ENCODE measurements at regions not wholly inside any gene's neighbourhood (a gene's known extent, or its start where the extent isn't known, plus 50 kb on each side); places are given as distances from the start of the nearest gene placed in this dataset.
"Not testable (repeated sequence)": the region's sequence is repeated elsewhere in the genome, so short reads cannot be mapped to it uniquely, and the experiment has no call there.

GRCh38 chr5:30561771-30562170 lies 631.7 kb upstream of the CDH6 start:
- no peak for DNase-seq
- Mint-ChIP-seq H3K4me1 (no peaks in the 10 kb centered on the region), H3K4me3 (no peak overlapping the region), H3K9me3 (peaks cover 2% of the 10 kb centered on the region), H3K36me3 (no peaks in the 10 kb centered on the region), H3K27me3 (no peaks in the 10 kb centered on the region), H3K27ac (no peak overlapping the region)

DNA sequence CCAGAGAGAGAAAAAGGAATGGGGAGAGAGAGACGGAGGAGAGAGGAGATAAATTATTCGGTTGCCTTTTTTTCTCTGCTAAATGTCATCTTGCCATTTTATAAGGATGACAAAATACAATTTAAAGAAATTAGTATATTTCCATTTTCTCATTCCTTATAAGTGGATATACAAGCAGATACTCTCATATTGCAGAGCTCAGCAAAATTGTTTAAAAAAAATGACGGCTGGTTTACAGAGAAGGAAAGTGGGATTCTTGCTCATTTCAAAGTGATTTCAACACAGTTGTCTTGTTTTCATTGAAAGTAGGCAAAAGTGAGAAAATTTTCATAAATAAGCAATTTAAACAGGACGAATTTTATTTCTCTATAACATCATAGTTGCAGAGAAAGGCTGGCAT lies 641.9 kb upstream of the CDH6 start:
- H3K9me3 Mint-ChIP-seq: no peaks in the 10 kb centered on the region
- H3K27ac Mint-ChIP-seq: no peak overlapping the region
- no peak overlapping the region for H3K4me3 Mint-ChIP-seq
- H3K4me1 Mint-ChIP-seq: no peaks in the 10 kb centered on the region
- H3K36me3 Mint-ChIP-seq: no peaks in the 10 kb centered on the region
- H3K27me3 Mint-ChIP-seq: no peaks in the 10 kb centered on the region
- DNase-seq: no peak

- Mint-ChIP-seq H3K36me3 (no peaks in the 10 kb centered on the region), H3K27ac (no peak overlapping the region), H3K4me1 (no peaks in the 10 kb centered on the region), H3K27me3 (no peaks in the 10 kb centered on the region), H3K4me3 (no peak overlapping the region), H3K9me3 (no peaks in the 10 kb centered on the region)
- DNase-seq: no peak
Measured at GRCh38 chr5:30548580-30549305, 644.7 kb upstream of the CDH6 start.

DNA sequence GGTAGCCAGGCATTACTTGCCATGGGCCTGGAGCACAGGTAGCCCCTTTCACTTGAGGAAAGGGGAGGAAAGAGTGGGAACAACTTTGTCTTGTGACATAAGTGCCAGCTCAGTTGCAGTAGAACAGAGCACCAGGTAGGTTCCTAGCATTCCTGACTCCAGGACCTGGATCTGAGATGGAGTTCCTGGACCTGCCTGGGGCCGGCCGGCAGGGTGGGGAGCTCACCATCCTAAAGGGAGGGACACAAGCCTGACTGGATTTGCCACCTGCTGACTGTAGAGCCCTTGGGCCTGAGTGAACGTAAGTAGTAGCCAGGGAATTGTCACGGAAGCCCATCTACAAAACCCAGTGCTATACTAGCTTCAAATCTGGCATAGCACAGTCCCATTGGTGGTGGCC lies 653.3 kb upstream of the CDH6 start:
- no peak overlapping the region for H3K27ac Mint-ChIP-seq
- no peaks in the 10 kb centered on the region for H3K36me3 Mint-ChIP-seq
- no peak for DNase-seq
- H3K4me3 Mint-ChIP-seq: no peak overlapping the region
- H3K27me3 Mint-ChIP-seq: no peaks in the 10 kb centered on the region
- no peaks in the 10 kb centered on the region for H3K4me1 Mint-ChIP-seq
- peaks cover 6% of the 10 kb centered on the region for H3K9me3 Mint-ChIP-seq

GRCh38 chr5:30539004-30539634 lies 654.4 kb upstream of the CDH6 start:
- Mint-ChIP-seq H3K36me3 (no peaks in the 10 kb centered on the region), H3K9me3 (peaks cover 6% of the 10 kb centered on the region), H3K4me3 (no peak overlapping the region), H3K4me1 (no peaks in the 10 kb centered on the region), H3K27ac (no peak overlapping the region), H3K27me3 (no peaks in the 10 kb centered on the region)
- DNase-seq: no peak

- H3K4me1 Mint-ChIP-seq: no peaks in the 10 kb centered on the region
- H3K36me3 Mint-ChIP-seq: no peaks in the 10 kb centered on the region
- DNase-seq: no peak
- H3K27me3 Mint-ChIP-seq: no peaks in the 10 kb centered on the region
- peaks cover 2% of the 10 kb centered on the region for H3K9me3 Mint-ChIP-seq
- no peak overlapping the region for H3K4me3 Mint-ChIP-seq
- no peak overlapping the region for H3K27ac Mint-ChIP-seq
Measured at GRCh38 chr5:30525353-30525752, 668.1 kb upstream of the CDH6 start.

- Mint-ChIP-seq H3K27me3 (no peaks in the 10 kb centered on the region), H3K4me1 (no peaks in the 10 kb centered on the region), H3K27ac (no peak overlapping the region), H3K36me3 (no peaks in the 10 kb centered on the region), H3K9me3 (peaks cover 2% of the 10 kb centered on the region), H3K4me3 (no peak overlapping the region)
- DNase-seq: no peak
Measured at GRCh38 chr5:30524428-30524827, 669.1 kb upstream of the CDH6 start.

GRCh38 chr5:30523061-30523460 lies 670.4 kb upstream of the CDH6 start:
- H3K4me1 Mint-ChIP-seq: no peaks in the 10 kb centered on the region
- H3K36me3 Mint-ChIP-seq: no peaks in the 10 kb centered on the region
- no peak overlapping the region for H3K4me3 Mint-ChIP-seq
- no peaks in the 10 kb centered on the region for H3K9me3 Mint-ChIP-seq
- no peak for DNase-seq
- H3K27ac Mint-ChIP-seq: no peak overlapping the region
- no peaks in the 10 kb centered on the region for H3K27me3 Mint-ChIP-seq

GRCh38 chr5:30505014-30505886 lies 688.2 kb upstream of the CDH6 start:
- H3K4me1 Mint-ChIP-seq: no peaks in the 10 kb centered on the region
- no peak overlapping the region for H3K27ac Mint-ChIP-seq
- H3K9me3 Mint-ChIP-seq: peaks cover 5% of the 10 kb centered on the region

GRCh38 chr5:30502277-30502676 lies 691.2 kb upstream of the CDH6 start:
- H3K9me3 Mint-ChIP-seq: no peaks in the 10 kb centered on the region
- no peak for DNase-seq
- no peaks in the 10 kb centered on the region for H3K36me3 Mint-ChIP-seq
- no peaks in the 10 kb centered on the region for H3K27me3 Mint-ChIP-seq
- no peak overlapping the region for H3K4me3 Mint-ChIP-seq
- no peaks in the 10 kb centered on the region for H3K4me1 Mint-ChIP-seq
- H3K27ac Mint-ChIP-seq: no peak overlapping the region

More at GRCh38 chr5:30505014-30505886, 688.2 kb upstream of the CDH6 start:
- no peak overlapping the region for H3K4me3 Mint-ChIP-seq
- no peaks in the 10 kb centered on the region for H3K27me3 Mint-ChIP-seq
- H3K36me3 Mint-ChIP-seq: no peaks in the 10 kb centered on the region
- DNase-seq: no peak

GRCh38 chr5:30501065-30501464 lies 692.4 kb upstream of the CDH6 start:
- Mint-ChIP-seq H3K4me3 (no peak overlapping the region), H3K27me3 (no peaks in the 10 kb centered on the region), H3K9me3 (peaks cover 5% of the 10 kb centered on the region), H3K27ac (no peak overlapping the region), H3K36me3 (no peaks in the 10 kb centered on the region), H3K4me1 (no peaks in the 10 kb centered on the region)
- no peak for DNase-seq

- no peaks in the 10 kb centered on the region for H3K27me3 Mint-ChIP-seq
- no peak overlapping the region for H3K4me3 Mint-ChIP-seq
- H3K9me3 Mint-ChIP-seq: peaks cover 5% of the 10 kb centered on the region
- H3K27ac Mint-ChIP-seq: no peak overlapping the region
- no peaks in the 10 kb centered on the region for H3K4me1 Mint-ChIP-seq
- no peaks in the 10 kb centered on the region for H3K36me3 Mint-ChIP-seq
- DNase-seq: no peak
Measured at GRCh38 chr5:30500513-30500912, 693.0 kb upstream of the CDH6 start.

GRCh38 chr5:30499402-30499801 lies 694.1 kb upstream of the CDH6 start:
- H3K27ac Mint-ChIP-seq: no peak overlapping the region
- no peaks in the 10 kb centered on the region for H3K27me3 Mint-ChIP-seq
- H3K9me3 Mint-ChIP-seq: peaks cover 8% of the 10 kb centered on the region

GRCh38 chr5:30498972-30499371 lies 694.5 kb upstream of the CDH6 start:
- H3K4me3 Mint-ChIP-seq: no peak overlapping the region
- no peaks in the 10 kb centered on the region for H3K4me1 Mint-ChIP-seq
- no peak overlapping the region for H3K27ac Mint-ChIP-seq
- H3K9me3 Mint-ChIP-seq: peaks cover 8% of the 10 kb centered on the region
- no peaks in the 10 kb centered on the region for H3K27me3 Mint-ChIP-seq
- H3K36me3 Mint-ChIP-seq: no peaks in the 10 kb centered on the region
- DNase-seq: no peak

More at GRCh38 chr5:30499402-30499801, 694.1 kb upstream of the CDH6 start:
- Mint-ChIP-seq H3K4me1 (no peaks in the 10 kb centered on the region), H3K36me3 (no peaks in the 10 kb centered on the region), H3K4me3 (no peak overlapping the region)
- DNase-seq: no peak

DNA sequence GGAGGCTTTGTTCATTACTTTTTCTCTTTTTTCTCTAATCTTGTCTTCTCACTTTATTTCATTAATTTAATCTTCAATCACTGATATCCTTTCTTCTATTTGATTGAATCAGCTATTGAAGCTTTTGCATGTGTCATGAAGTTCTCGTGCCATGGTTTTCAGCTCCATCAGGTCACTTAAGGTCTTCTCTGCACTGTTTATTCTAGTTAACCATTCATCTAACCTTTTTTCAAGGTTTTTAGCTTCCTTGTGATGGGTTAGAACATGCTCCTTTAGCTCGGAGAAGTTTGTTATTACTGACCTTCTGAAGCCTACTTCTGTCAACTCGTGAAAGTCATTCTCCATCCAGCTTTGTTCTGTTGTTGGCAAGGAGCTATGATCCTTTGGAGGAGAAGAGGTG lies 695.0 kb upstream of the CDH6 start:
- not testable (repeated sequence) for H3K27ac Mint-ChIP-seq

More for the DNA sequence above, 695.0 kb upstream of the CDH6 start:
- H3K9me3 Mint-ChIP-seq, H3K36me3 Mint-ChIP-seq, DNase-seq, H3K27me3 Mint-ChIP-seq, H3K4me3 Mint-ChIP-seq, H3K4me1 Mint-ChIP-seq: not testable (repeated sequence)
